Gastrocnemius medialis (tissue), 4 donors: ENCODE measurements at regions not wholly inside any gene's neighbourhood (a gene's known extent, or its start where the extent isn't known, plus 50 kb on each side); places are given as distances from the start of the nearest gene placed in this dataset.

Experiments
- POLR2A ChIP-seq, 2 donors: fragments of 450-650 bp; IDR thresholded peaks; one replicate each; pipeline ENCODE4 v1.6.1; 2017; ENCODE audit warnings: antibody characterized with exemption in 2 of 2, mild to moderate bottlenecking in 2 of 2, moderate library complexity in 2 of 2
- TF ChIP-seq, protein P1 (sequence below), 5 experiments: fragments of 450-650 bp in 3 of 5; fragments of 200-600 bp in 2 of 5; sonication (generic) in 2 of 5; IDR thresholded peaks in 4 of 5; conservative IDR thresholded peaks in 1 of 5; 1 replicate in 4 of 5; 2 replicates in 1 of 5; pipeline ENCODE4 v1.5.1; 2016 to 2019; ENCODE audit warnings: antibody characterized with exemption in 5 of 5, mild to moderate bottlenecking in 3 of 5, moderate library complexity in 3 of 5

DNA sequence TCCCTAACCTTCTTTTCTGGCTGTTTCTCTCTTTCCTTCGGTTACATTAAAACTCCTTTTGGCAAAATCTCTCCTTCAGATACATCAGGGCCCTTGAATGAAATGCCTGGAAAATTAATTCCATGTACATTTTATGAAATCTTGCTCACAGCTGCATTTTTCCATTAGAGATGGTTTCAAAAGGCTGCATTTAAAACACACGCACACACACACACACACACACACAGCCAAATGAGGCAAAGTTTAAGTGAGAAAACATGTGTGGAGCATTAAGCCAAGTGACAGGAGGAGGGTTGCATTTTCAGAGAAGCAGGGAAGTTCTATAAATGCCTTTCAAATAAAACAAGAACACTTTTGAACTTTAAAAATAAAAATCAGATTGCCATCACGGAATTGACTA is 216.4 kb downstream of the LRIG3 start:
- TF ChIP-seq, protein P1, sequence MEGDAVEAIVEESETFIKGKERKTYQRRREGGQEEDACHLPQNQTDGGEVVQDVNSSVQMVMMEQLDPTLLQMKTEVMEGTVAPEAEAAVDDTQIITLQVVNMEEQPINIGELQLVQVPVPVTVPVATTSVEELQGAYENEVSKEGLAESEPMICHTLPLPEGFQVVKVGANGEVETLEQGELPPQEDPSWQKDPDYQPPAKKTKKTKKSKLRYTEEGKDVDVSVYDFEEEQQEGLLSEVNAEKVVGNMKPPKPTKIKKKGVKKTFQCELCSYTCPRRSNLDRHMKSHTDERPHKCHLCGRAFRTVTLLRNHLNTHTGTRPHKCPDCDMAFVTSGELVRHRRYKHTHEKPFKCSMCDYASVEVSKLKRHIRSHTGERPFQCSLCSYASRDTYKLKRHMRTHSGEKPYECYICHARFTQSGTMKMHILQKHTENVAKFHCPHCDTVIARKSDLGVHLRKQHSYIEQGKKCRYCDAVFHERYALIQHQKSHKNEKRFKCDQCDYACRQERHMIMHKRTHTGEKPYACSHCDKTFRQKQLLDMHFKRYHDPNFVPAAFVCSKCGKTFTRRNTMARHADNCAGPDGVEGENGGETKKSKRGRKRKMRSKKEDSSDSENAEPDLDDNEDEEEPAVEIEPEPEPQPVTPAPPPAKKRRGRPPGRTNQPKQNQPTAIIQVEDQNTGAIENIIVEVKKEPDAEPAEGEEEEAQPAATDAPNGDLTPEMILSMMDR (IDR thresholded peaks at IDR 0.05 in 4 of 5, conservative IDR thresholded peaks at IDR 0.05 in 1 of 5): no peak
- TF ChIP-seq POLR2A (IDR thresholded peaks at IDR 0.05): no peak
